Kasumi-1 (cell line): ENCODE measurements at regions not wholly inside any gene's neighbourhood (a gene's known extent, or its start where the extent isn't known, plus 50 kb on each side); places are given as distances from the start of the nearest gene placed in this dataset.

ENCODE experiments used
- DNase-seq, 2 experiments: peaks; one replicate each; lab custom pipeline; 2025; lab: John Stamatoyannopoulos, UW

- no peak for DNase-seq
Observed at GRCh38 chr16:89043636-89044417, 49.8 kb upstream of the ACSF3 start.
